H1 (cell line): ENCODE measurements at regions not wholly inside any gene's neighbourhood (a gene's known extent, or its start where the extent isn't known, plus 50 kb on each side); places are given as distances from the start of the nearest gene placed in this dataset.
"Not testable (repeated sequence)": the region's sequence is repeated elsewhere in the genome, so short reads cannot be mapped to it uniquely, and the experiment has no call there.

Source experiments
- CTCF ChIA-PET: fragments of 300-600 bp; sonication (Branson Sonifier 250); formaldehyde crosslinking; loops from one replicate; lab custom pipeline; 2021; ENCODE audit not compliant: partially characterized antibody; lab: Charles Lee
- POLR2A ChIA-PET: fragments of 300-600 bp; sonication (Branson Sonifier 250); formaldehyde crosslinking; loops from one replicate; lab custom pipeline; 2021; ENCODE audit warnings: inconsistent platforms; ENCODE audit not compliant: partially characterized antibody; lab: Charles Lee
- DNase-seq, 2 experiments: peaks; one replicate each; pipeline versions ENCODE4 v3.0.0 to v3.0.0-alpha.2; 2010 to 2022; ENCODE audit warnings: low spot score in 2 of 2, low read depth in 1 of 2, mixed read lengths in 1 of 2
- FAIRE-seq: peaks from 2 replicates; lab custom pipeline; 2011; peaks lifted over from hg19 to GRCh38; lab: Jason Lieb, UNC
- H2AFZ ChIP-seq: 2 replicates; pipeline ENCODE4 v1.8.1; 2012; ENCODE audit warnings: low read length, inconsistent platforms
- H2AK5ac ChIP-seq: 2 replicates; pipeline ENCODE4 v1.6.1; 2013; ENCODE audit warnings: low read depth, low read length
- H2BK120ac ChIP-seq: replicated peaks from 2 replicates; pipeline ENCODE3; 2013; ENCODE audit warnings: low read depth, low read length, inconsistent platforms
- H2BK12ac ChIP-seq: 2 replicates; pipeline ENCODE4 v1.6.1; 2013; ENCODE audit warnings: low read depth, low read length
- H2BK15ac ChIP-seq: 2 replicates; pipeline ENCODE4 v1.6.1; 2013; ENCODE audit warnings: low read length
- H2BK20ac ChIP-seq: 2 replicates; pipeline ENCODE4 v1.6.1; 2013; ENCODE audit warnings: low read length
- H2BK5ac ChIP-seq: 2 replicates; pipeline ENCODE4 v1.6.1; 2013; ENCODE audit warnings: low read depth, low read length
- H3K14ac ChIP-seq: 2 replicates; pipeline ENCODE4 v1.6.1; 2013; ENCODE audit warnings: inconsistent platforms; ENCODE audit not compliant: insufficient read length
- H3K18ac ChIP-seq: 2 replicates; pipeline ENCODE4 v1.6.1; 2013; ENCODE audit warnings: low read length; ENCODE audit errors: extremely low read depth
- H3K23ac ChIP-seq: 2 replicates; pipeline ENCODE4 v1.6.1; 2013; ENCODE audit warnings: inconsistent platforms; ENCODE audit not compliant: insufficient read length
- H3K23me2 ChIP-seq: 2 replicates; pipeline ENCODE4 v1.6.1; 2013; ENCODE audit warnings: low read depth, low read length
- H3K27ac ChIP-seq: 2 replicates; pipeline ENCODE4 v1.6.1; 2011; ENCODE audit warnings: low read depth, low read length, inconsistent platforms
- H3K27me3 ChIP-seq, 4 experiments: replicated peaks in 1 of 4; 1 replicate in 1 of 4; 2 replicates in 3 of 4; pipeline versions ENCODE4 v1.6.1 to v1.8.1; 2011 to 2013; ENCODE audit warnings: low read length in 3 of 4, mild to moderate bottlenecking in 3 of 4, inconsistent platforms in 2 of 4, mixed read lengths in 2 of 4, moderate library complexity in 1 of 4; ENCODE audit not compliant: control insufficient read depth in 3 of 4, insufficient read depth in 3 of 4; ENCODE audit errors: extremely low read depth in 1 of 4
- H3K36me3 ChIP-seq, 4 experiments: 2 replicates each; pipeline versions ENCODE4 v1.6.1 to v1.8.1; 2011 to 2013; ENCODE audit warnings: mild to moderate bottlenecking in 4 of 4, low read length in 3 of 4, moderate library complexity in 2 of 4, control low read depth in 1 of 4, inconsistent platforms in 1 of 4; ENCODE audit not compliant: insufficient read depth in 4 of 4, control insufficient read depth in 2 of 4
- H3K4ac ChIP-seq: replicated peaks from 2 replicates; pipeline ENCODE3; 2013; ENCODE audit warnings: low read length, low read depth, mixed read lengths, inconsistent platforms; ENCODE audit not compliant: insufficient read length
- H3K4me1 ChIP-seq, 4 experiments: replicated peaks in 1 of 4; 1 replicate in 1 of 4; 2 replicates in 3 of 4; pipeline versions ENCODE4 v1.6.1 to v1.8.1; 2011 to 2013; ENCODE audit warnings: low read length in 3 of 4, inconsistent platforms in 2 of 4, mixed read lengths in 1 of 4; ENCODE audit not compliant: insufficient read depth in 4 of 4, control insufficient read depth in 3 of 4
- H3K4me2 ChIP-seq, 2 experiments: 2 replicates each; pipeline versions ENCODE4 v1.6.1 to v1.8.1; 2011 to 2013; ENCODE audit warnings: low read depth in 2 of 2, low read length in 2 of 2, control low read depth in 1 of 2, inconsistent platforms in 1 of 2, mild to moderate bottlenecking in 1 of 2; ENCODE audit not compliant: insufficient read depth in 1 of 2
- H3K4me3 ChIP-seq, 4 experiments: fragments of 200-600, 300-600 bp in 1 of 4; sonication (generic), shearing (Covaris generic), sonication (Bioruptor Twin) in 1 of 4; 2 replicates each; pipeline versions ENCODE4 v1.5.1 to v1.8.1; 2011 to 2016; ENCODE audit warnings: low read length in 4 of 4, low read depth in 3 of 4, control low read depth in 2 of 4, inconsistent platforms in 2 of 4, mild to moderate bottlenecking in 2 of 4, mixed read lengths in 1 of 4, moderate library complexity in 1 of 4; ENCODE audit not compliant: insufficient read depth in 2 of 4; ENCODE audit errors: extremely low read depth in 1 of 4
- H3K56ac ChIP-seq: replicated peaks from 2 replicates; pipeline ENCODE3; 2013; ENCODE audit warnings: low read depth, mild to moderate bottlenecking, mixed read lengths, low read length, inconsistent platforms; ENCODE audit not compliant: insufficient read length
- H3K79me1 ChIP-seq: 2 replicates; pipeline ENCODE4 v1.6.1; 2013; ENCODE audit warnings: low read depth, low read length, control low read depth
- H3K79me2 ChIP-seq, 2 experiments: 2 replicates each; pipeline versions ENCODE4 v1.6.1 to v1.8.1; 2012 to 2013; ENCODE audit warnings: low read length in 2 of 2, mild to moderate bottlenecking in 2 of 2, inconsistent platforms in 1 of 2; ENCODE audit not compliant: insufficient read depth in 2 of 2, control insufficient read depth in 1 of 2
- H3K9ac ChIP-seq, 4 experiments: replicated peaks in 1 of 4; 1 replicate in 1 of 4; 2 replicates in 3 of 4; pipeline versions ENCODE4 v1.6.1 to v1.8.1; 2011 to 2013; ENCODE audit warnings: low read depth in 3 of 4, low read length in 3 of 4, control low read depth in 2 of 4, mild to moderate bottlenecking in 2 of 4, moderate library complexity in 2 of 4, inconsistent platforms in 1 of 4; ENCODE audit errors: extremely low read depth in 1 of 4
- H3K9me3 ChIP-seq, 2 experiments: 2 replicates each; pipeline versions ENCODE4 v1.6.1 to v1.8.1; 2012 to 2013; ENCODE audit warnings: mild to moderate bottlenecking in 2 of 2, moderate library complexity in 2 of 2, control low read depth in 1 of 2, inconsistent platforms in 1 of 2, low read depth in 1 of 2, low read length in 1 of 2, mixed read lengths in 1 of 2; ENCODE audit not compliant: insufficient read depth in 2 of 2
- H4K20me1 ChIP-seq, 2 experiments: replicated peaks in 1 of 2; 2 replicates each; pipeline versions ENCODE3 to v1.8.1; 2011 to 2013; ENCODE audit warnings: inconsistent platforms in 2 of 2, low read length in 2 of 2, mild to moderate bottlenecking in 1 of 2; ENCODE audit not compliant: insufficient read depth in 2 of 2, control insufficient read depth in 1 of 2
- H4K5ac ChIP-seq: 2 replicates; pipeline ENCODE4 v1.6.1; 2013; ENCODE audit warnings: low read length, low read depth, mixed read lengths, inconsistent platforms; ENCODE audit not compliant: insufficient read length
- H4K8ac ChIP-seq: 2 replicates; pipeline ENCODE4 v1.8.0; 2013; ENCODE audit warnings: mild to moderate bottlenecking, moderate library complexity, low read length, inconsistent platforms; ENCODE audit not compliant: insufficient read depth; ENCODE audit errors: extremely low read depth
- H4K91ac ChIP-seq: replicated peaks from 2 replicates; pipeline ENCODE3; 2013; ENCODE audit warnings: low read length, mixed read lengths, inconsistent platforms; ENCODE audit not compliant: insufficient read length
- WGBS, 2 experiments: shearing (Covaris generic) in 1 of 2; methylation state at CpG; one replicate each; pipeline versions ENCODE4 v1.1.6 to v1.1.7; 2013 to 2015; ENCODE audit warnings: low lambda C conversion rate in 2 of 2, mixed read lengths in 2 of 2, inconsistent platforms in 1 of 2, low coverage in 1 of 2, missing lambda C conversion rate in 1 of 2; ENCODE audit not compliant: insufficient replicate concordance in 2 of 2, insufficient coverage in 1 of 2, insufficient read length in 1 of 2; ENCODE audit errors: extremely low coverage in 1 of 2, missing lambda C conversion rate in 1 of 2; 5-methylcytosine and 5-hydroxymethylcytosine counted together

DNA sequence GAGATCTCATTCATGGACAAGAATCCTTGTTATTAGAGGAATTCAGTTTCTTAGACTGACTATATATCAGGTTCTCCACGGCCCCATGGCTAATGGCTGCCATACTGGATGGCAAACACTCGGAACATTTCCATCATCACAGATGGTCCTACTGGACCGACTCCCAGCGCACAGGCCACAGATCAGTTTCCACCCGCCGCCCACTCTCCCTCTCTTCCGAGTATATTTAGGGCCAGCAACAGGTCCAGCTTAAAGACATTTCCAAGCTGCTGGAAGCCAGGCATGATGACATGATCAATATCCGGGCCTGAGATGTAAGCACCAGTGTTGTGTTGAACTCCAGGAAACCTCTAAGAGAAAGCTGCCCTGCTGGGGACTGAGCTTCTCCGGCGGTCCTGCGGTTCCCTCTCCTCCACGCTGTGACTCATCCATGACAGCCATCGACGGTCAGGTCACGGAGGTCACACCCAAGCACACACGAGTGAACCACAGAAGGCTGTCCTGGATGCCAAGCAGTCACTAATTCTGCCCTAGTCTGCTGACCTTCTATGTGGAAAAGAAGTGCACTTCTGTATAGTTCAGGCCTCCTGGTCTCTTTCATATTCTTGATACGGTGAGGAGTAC is 64.4 kb upstream of the LPCAT1 start:
- H2AK5ac ChIP-seq, H3K4me1 ChIP-seq, H3K79me1 ChIP-seq, H2BK15ac ChIP-seq, H2BK5ac ChIP-seq, H3K23me2 ChIP-seq, H3K4me2 ChIP-seq, H4K8ac ChIP-seq, H3K56ac ChIP-seq, H4K20me1 ChIP-seq, FAIRE-seq, H3K9ac ChIP-seq, H3K14ac ChIP-seq, H3K27me3 ChIP-seq, H2BK20ac ChIP-seq, DNase-seq, H3K27ac ChIP-seq, H3K4me3 ChIP-seq, H3K79me2 ChIP-seq, H3K4ac ChIP-seq, H3K23ac ChIP-seq, H2AFZ ChIP-seq, POLR2A ChIA-PET, H4K5ac ChIP-seq, H3K18ac ChIP-seq, H2BK12ac ChIP-seq, H2BK120ac ChIP-seq, H4K91ac ChIP-seq, CTCF ChIA-PET: not testable (repeated sequence)
- Histone ChIP-seq H3K36me3 (peaks cover 7 to 48% (median 28%) of the 10 kb centered on the region in 4 experiments; a peak in 6 of 8 replicates), H3K9me3 (peaks cover 7 to 23% of the 10 kb centered on the region in 2 experiments; a peak in 3 of 4 replicates)
- WGBS, 2 experiments, result 89% methylated on average over 17 of the region's 17 CpGs; no CpG with 5 or more reads in 1 of the 2 experiments
